Activated B cell treated with CpG ODN at 0.5 μM for 24 hours (primary cell): ENCODE measurements at regions not wholly inside any gene's neighbourhood (a gene's known extent, or its start where the extent isn't known, plus 50 kb on each side); places are given as distances from the start of the nearest gene placed in this dataset.
A peak's percentile ranks its signal among the peaks of the same experiment; 100 is the strongest.

ENCODE experiments used
- ATAC-seq: fragments of 200-7000 bp; cut with Tn5 transposase; one replicate; pipeline ENCODE4 v1.10.0; 2021; ENCODE audit warnings: low read depth, mild to moderate bottlenecking, moderate library complexity
- CTCF ChIA-PET: fragments of 350-600 bp; sonication (Branson Sonifier 250); formaldehyde crosslinking; loops from one replicate; lab custom pipeline; 2021; ENCODE audit warnings: antibody characterized with exemption; lab: Charles Lee
- POLR2A ChIA-PET: fragments of 350-600 bp; sonication (Branson Sonifier 250); formaldehyde crosslinking; loops from one replicate; lab custom pipeline; 2021; ENCODE audit warnings: antibody characterized with exemption; lab: Charles Lee
- DNase-seq: peaks from one replicate; pipeline ENCODE4 v3.0.0; 2022
- H3K27ac Mint-ChIP-seq: one replicate; pipeline ENCODE4 v1.8.0; 2020; ENCODE audit warnings: mixed read lengths
- H3K27me3 Mint-ChIP-seq: one replicate; pipeline ENCODE4 v1.8.0; 2021; ENCODE audit warnings: mixed read lengths
- H3K36me3 Mint-ChIP-seq: one replicate; pipeline ENCODE4 v1.8.0; 2021; ENCODE audit warnings: low read depth, mixed read lengths
- H3K4me1 Mint-ChIP-seq: one replicate; pipeline ENCODE4 v1.8.0; 2021; ENCODE audit warnings: mixed read lengths
- H3K4me3 Mint-ChIP-seq: one replicate; pipeline ENCODE4 v1.8.0; 2020; ENCODE audit warnings: mild to moderate bottlenecking, mixed read lengths
- H3K9me3 Mint-ChIP-seq: one replicate; pipeline ENCODE4 v1.8.0; 2020; ENCODE audit warnings: mixed read lengths
- intact Hi-C: fragments of 100-400 bp; cut with micrococcal nuclease; formaldehyde crosslinking; loops from one replicate; pipeline ENCODE4 v1.15.1; 2024
- TF ChIP-seq, protein P1 (sequence below): fragments of 200-600 bp; IDR thresholded peaks from one replicate; pipeline ENCODE4 v1.8.0; 2022; ENCODE audit warnings: antibody characterized with exemption, mild to moderate bottlenecking

DNA sequence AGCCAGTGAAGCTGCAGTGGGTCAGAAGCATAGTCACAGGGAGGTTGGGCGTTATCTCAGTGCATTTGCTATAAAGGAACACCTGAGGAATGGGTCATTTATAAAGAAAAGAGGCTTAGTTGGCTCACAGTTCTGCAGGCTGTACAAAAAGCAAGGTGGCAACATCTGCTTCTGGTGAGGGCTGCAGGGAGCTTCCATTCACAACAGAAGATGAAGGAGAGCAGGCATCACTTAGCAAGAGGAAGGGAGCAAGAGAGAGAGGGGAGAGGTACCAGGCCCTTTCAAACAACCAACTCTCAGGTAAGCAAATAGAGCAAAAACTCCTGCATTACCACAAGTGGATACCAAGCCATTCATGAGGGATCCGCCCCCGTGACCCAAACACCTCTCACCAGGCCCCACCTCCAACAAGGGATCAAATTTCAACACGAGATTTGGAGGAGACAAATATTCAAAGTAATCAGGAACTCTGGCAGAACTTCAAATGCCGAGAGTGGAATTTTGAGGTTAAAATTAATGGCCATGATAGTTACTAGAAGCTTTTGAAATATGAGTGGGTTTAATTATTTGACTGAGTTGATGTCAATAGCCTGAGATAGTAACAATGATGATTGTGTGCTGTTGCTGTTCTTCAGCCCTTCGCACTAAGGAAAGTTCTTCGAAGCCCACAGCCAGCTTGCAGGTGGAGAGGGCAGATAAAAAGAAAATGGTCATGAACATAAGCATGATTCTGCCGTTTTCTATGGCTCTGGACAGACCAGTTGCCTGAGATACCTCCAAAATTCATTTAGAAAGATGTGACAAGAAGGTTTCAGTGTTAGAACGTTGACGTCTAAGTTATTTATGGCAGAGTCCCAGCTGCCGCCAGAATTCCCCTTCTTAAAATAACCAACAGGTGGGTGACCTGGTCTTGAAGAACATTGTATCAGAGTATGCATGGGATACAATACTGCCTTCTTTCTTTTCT lies 55.3 kb upstream of the ADTRP start:
- peak; percentile 7 for ATAC-seq
- intact Hi-C loops: no loop called here
- Mint-ChIP-seq H3K4me1 (peaks cover 21% of the 10 kb centered on the region), H3K4me3 (no peak overlapping the region), H3K36me3 (no peaks in the 10 kb centered on the region), H3K9me3 (peaks cover 4% of the 10 kb centered on the region), H3K27me3 (peaks cover 2% of the 10 kb centered on the region), H3K27ac (peak overlapping the region; percentile 57)
- TF ChIP-seq, protein P1, sequence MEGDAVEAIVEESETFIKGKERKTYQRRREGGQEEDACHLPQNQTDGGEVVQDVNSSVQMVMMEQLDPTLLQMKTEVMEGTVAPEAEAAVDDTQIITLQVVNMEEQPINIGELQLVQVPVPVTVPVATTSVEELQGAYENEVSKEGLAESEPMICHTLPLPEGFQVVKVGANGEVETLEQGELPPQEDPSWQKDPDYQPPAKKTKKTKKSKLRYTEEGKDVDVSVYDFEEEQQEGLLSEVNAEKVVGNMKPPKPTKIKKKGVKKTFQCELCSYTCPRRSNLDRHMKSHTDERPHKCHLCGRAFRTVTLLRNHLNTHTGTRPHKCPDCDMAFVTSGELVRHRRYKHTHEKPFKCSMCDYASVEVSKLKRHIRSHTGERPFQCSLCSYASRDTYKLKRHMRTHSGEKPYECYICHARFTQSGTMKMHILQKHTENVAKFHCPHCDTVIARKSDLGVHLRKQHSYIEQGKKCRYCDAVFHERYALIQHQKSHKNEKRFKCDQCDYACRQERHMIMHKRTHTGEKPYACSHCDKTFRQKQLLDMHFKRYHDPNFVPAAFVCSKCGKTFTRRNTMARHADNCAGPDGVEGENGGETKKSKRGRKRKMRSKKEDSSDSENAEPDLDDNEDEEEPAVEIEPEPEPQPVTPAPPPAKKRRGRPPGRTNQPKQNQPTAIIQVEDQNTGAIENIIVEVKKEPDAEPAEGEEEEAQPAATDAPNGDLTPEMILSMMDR: no peak
- no peak for DNase-seq
- ChIA-PET CTCF (no interaction called here), POLR2A (interaction anchor here (1.7 kb wide), 1 partner anchor 8 kb away, joined by 5 read pairs; no protein-coding TSS in a partner anchor)

DNA sequence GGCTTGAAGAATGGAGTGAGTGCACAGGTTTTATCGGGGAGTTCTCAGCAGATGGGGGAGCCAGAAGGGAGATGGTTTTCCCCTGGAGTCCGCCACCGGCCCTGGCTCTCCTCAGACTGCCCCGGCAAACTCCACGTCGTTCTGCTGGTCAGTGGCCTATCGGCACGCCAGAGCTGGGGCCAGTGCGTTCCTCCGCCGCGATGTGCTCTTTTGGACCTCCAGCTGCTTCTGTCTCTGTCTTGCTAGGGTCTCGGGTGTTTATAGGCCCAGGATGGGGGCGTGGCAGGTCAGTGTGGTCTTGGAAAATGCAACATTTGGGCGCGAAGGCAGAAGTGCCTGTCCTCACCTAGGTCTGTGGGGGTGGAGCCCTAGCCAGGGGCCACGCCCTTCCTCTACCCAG lies 53.0 kb upstream of the ADTRP start:
- Mint-ChIP-seq H3K4me3 (no peak overlapping the region), H3K27me3 (no peaks in the 10 kb centered on the region), H3K4me1 (peaks cover 38% of the 10 kb centered on the region), H3K36me3 (no peaks in the 10 kb centered on the region), H3K27ac (no peak overlapping the region), H3K9me3 (no peaks in the 10 kb centered on the region)
- intact Hi-C loops: no loop called here
- TF ChIP-seq, protein P1: no peak
- DNase-seq: no peak
- ChIA-PET POLR2A (no interaction called here), CTCF (no interaction called here)
- no peak for ATAC-seq

DNA sequence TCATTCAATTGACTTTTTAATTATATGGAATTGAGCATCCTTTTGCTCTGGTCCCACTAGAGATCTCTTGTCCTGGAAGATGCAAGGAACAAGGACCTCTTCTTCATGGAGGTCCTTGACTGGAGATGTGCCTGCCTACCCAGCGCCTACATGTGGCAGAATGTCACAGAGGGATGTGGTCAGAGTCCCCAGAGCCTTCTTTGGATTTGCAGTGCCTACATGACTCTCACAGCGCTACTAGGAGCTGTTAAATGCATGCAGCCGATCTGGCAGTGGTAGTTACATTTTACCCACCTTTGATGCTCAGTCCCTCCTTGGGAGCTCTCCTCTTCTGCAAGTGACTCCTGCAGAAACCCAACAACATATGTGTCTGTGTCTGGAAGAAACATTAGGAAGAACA lies 51.9 kb upstream of the ADTRP start:
- DNase-seq (no peak), ATAC-seq (peak; percentile 41)
- Mint-ChIP-seq H3K27ac (no peak overlapping the region), H3K36me3 (no peaks in the 10 kb centered on the region), H3K4me1 (peaks cover 40% of the 10 kb centered on the region), H3K27me3 (no peaks in the 10 kb centered on the region), H3K4me3 (no peak overlapping the region), H3K9me3 (no peaks in the 10 kb centered on the region)
- CTCF ChIA-PET: no interaction called here
- TF ChIP-seq, protein P1: no peak
- POLR2A ChIA-PET: interaction anchor here (1.0 kb wide), 2 partner anchors 178 to 219 kb away, joined by 3 read pairs; no protein-coding TSS in a partner anchor
- intact Hi-C loops: no loop called here

DNA sequence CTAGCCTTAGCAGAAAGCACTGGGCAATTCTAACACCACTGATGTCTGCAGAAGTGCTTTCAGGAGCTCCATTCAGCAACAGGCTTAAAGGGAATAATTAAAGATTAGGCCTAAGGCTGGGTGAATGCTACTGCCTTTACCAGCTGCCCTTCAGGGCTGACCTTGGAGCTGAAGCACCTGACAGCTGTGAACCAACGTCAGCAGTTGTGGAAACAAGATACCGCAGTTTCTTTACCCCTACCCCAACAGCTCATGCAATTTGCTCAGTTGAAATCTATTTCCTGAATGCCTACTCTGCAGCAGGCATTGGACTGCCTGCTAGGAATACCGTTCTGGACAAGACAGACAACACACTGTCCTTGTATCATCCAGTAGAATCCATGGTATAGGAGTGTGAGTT lies 51.5 kb upstream of the ADTRP start:
- H3K4me1 Mint-ChIP-seq: peaks cover 44% of the 10 kb centered on the region
- H3K27ac Mint-ChIP-seq: no peak overlapping the region
- POLR2A ChIA-PET: interaction anchor here (1.0 kb wide), 2 partner anchors 179 to 219 kb away, joined by 3 read pairs; no protein-coding TSS in a partner anchor
- H3K4me3 Mint-ChIP-seq: no peak overlapping the region
- CTCF ChIA-PET: interaction anchor here (1.9 kb wide), 1 partner anchor 404 kb away, joined by 5 read pairs; no protein-coding TSS in a partner anchor
- TF ChIP-seq, protein P1: no peak
- H3K27me3 Mint-ChIP-seq: no peaks in the 10 kb centered on the region
- ATAC-seq (peak; percentile 33), DNase-seq (no peak)
- H3K9me3 Mint-ChIP-seq: no peaks in the 10 kb centered on the region
- H3K36me3 Mint-ChIP-seq: no peaks in the 10 kb centered on the region
- intact Hi-C loops: no loop called here
